Calu3 (cell line): ENCODE measurements at regions not wholly inside any gene's neighbourhood (a gene's known extent, or its start where the extent isn't known, plus 50 kb on each side); places are given as distances from the start of the nearest gene placed in this dataset.

ENCODE experiments used
- BruUV-seq: library from RNA; stranded (reverse); fragments of 400-500 nt; replicated peaks from 2 replicates; lab custom pipeline; 2021; lab: Mats Ljungman, UMichigan
- CTCF ChIA-PET: fragments of 300-600 bp; sonication (Branson Sonifier 250); formaldehyde crosslinking; loops from one replicate; lab custom pipeline; 2022; ENCODE audit warnings: antibody characterized with exemption; lab: Charles Lee
- DNase-seq: peaks from one replicate; pipeline ENCODE4 v3.0.0; 2022
- H3K27ac Mint-ChIP-seq: one replicate; pipeline ENCODE4 v1.8.0; 2022; ENCODE audit warnings: mixed read lengths; ENCODE audit not compliant: unreplicated experiment
- H3K27me3 Mint-ChIP-seq: one replicate; pipeline ENCODE4 v1.8.0; 2022; ENCODE audit warnings: mixed read lengths; ENCODE audit not compliant: unreplicated experiment
- H3K36me3 Mint-ChIP-seq: one replicate; pipeline ENCODE4 v1.8.0; 2022; ENCODE audit warnings: mild to moderate bottlenecking, moderate library complexity, mixed read lengths; ENCODE audit not compliant: insufficient read depth, unreplicated experiment
- H3K4me1 Mint-ChIP-seq: one replicate; pipeline ENCODE4 v1.8.0; 2022; ENCODE audit warnings: mild to moderate bottlenecking, low read depth, mixed read lengths; ENCODE audit not compliant: unreplicated experiment
- H3K4me3 Mint-ChIP-seq: one replicate; pipeline ENCODE4 v1.8.0; 2022; ENCODE audit warnings: mild to moderate bottlenecking, low read depth, moderate library complexity, mixed read lengths; ENCODE audit not compliant: unreplicated experiment
- H3K9me3 Mint-ChIP-seq: one replicate; pipeline ENCODE4 v1.8.0; 2022; ENCODE audit warnings: low read depth, mixed read lengths; ENCODE audit not compliant: unreplicated experiment
- CTCF ChIP-seq: fragments of 200-600 bp; IDR thresholded peaks from one replicate; pipeline ENCODE4 v1.8.0; 2022; ENCODE audit warnings: antibody characterized with exemption; ENCODE audit not compliant: unreplicated experiment
- intact Hi-C: fragments of 100-400 bp; cut with micrococcal nuclease; formaldehyde crosslinking; loops from one replicate; pipeline ENCODE4 v1.10.0; 2022; ENCODE audit not compliant: unreplicated experiment

GRCh38 chr4:136862653-136863052 lies 669.6 kb downstream of the PCDH18 start:
- Mint-ChIP-seq H3K9me3 (no peaks in the 10 kb centered on the region), H3K4me3 (no peak overlapping the region), H3K27ac (no peak overlapping the region), H3K36me3 (no peaks in the 10 kb centered on the region), H3K27me3 (no peaks in the 10 kb centered on the region), H3K4me1 (no peaks in the 10 kb centered on the region)
- intact Hi-C loops: loop anchor here (10.0 kb wide), 1 partner anchor 1198 kb away; no protein-coding TSS in a partner anchor
- CTCF ChIA-PET: no interaction called here
- no TSS peak for BruUV-seq
- no peak for DNase-seq
- no peak for TF ChIP-seq CTCF

GRCh38 chr4:136861091-136861490 lies 671.2 kb downstream of the PCDH18 start:
- CTCF ChIA-PET: no interaction called here
- BruUV-seq: no TSS peak
- Mint-ChIP-seq H3K27me3 (no peaks in the 10 kb centered on the region), H3K9me3 (no peaks in the 10 kb centered on the region), H3K4me1 (no peaks in the 10 kb centered on the region), H3K27ac (no peak overlapping the region), H3K36me3 (no peaks in the 10 kb centered on the region), H3K4me3 (no peak overlapping the region)
- intact Hi-C loops: loop anchor here (10.0 kb wide), 1 partner anchor 1196 kb away; no protein-coding TSS in a partner anchor
- TF ChIP-seq CTCF: no peak
- DNase-seq: no peak

GRCh38 chr4:136858903-136859302 lies 673.4 kb downstream of the PCDH18 start:
- Mint-ChIP-seq H3K36me3 (no peaks in the 10 kb centered on the region), H3K4me1 (no peaks in the 10 kb centered on the region), H3K4me3 (no peak overlapping the region), H3K27ac (no peak overlapping the region), H3K27me3 (no peaks in the 10 kb centered on the region), H3K9me3 (no peaks in the 10 kb centered on the region)
- DNase-seq: no peak
- no TSS peak for BruUV-seq
- intact Hi-C loops: no loop called here
- CTCF ChIA-PET: no interaction called here
- TF ChIP-seq CTCF: no peak

- Mint-ChIP-seq H3K27me3 (no peaks in the 10 kb centered on the region), H3K4me1 (no peaks in the 10 kb centered on the region), H3K4me3 (no peak overlapping the region), H3K36me3 (no peaks in the 10 kb centered on the region), H3K27ac (no peak overlapping the region), H3K9me3 (no peaks in the 10 kb centered on the region)
- intact Hi-C loops: no loop called here
- no TSS peak for BruUV-seq
- CTCF ChIA-PET: no interaction called here
- no peak for DNase-seq
- no peak for TF ChIP-seq CTCF
Measured at GRCh38 chr4:136855886-136856285, 676.4 kb downstream of the PCDH18 start.
